H1 (cell line): ENCODE measurements at regions not wholly inside any gene's neighbourhood (a gene's known extent, or its start where the extent isn't known, plus 50 kb on each side); places are given as distances from the start of the nearest gene placed in this dataset.

Source experiments
- CTCF ChIA-PET: fragments of 300-600 bp; sonication (Branson Sonifier 250); formaldehyde crosslinking; loops from one replicate; lab custom pipeline; 2021; ENCODE audit not compliant: partially characterized antibody; lab: Charles Lee
- POLR2A ChIA-PET: fragments of 300-600 bp; sonication (Branson Sonifier 250); formaldehyde crosslinking; loops from one replicate; lab custom pipeline; 2021; ENCODE audit warnings: inconsistent platforms; ENCODE audit not compliant: partially characterized antibody; lab: Charles Lee
- DNase-seq, 2 experiments: peaks; one replicate each; pipeline versions ENCODE4 v3.0.0 to v3.0.0-alpha.2; 2010 to 2022; ENCODE audit warnings: low spot score in 2 of 2, low read depth in 1 of 2, mixed read lengths in 1 of 2
- FAIRE-seq: peaks from 2 replicates; lab custom pipeline; 2011; peaks lifted over from hg19 to GRCh38; lab: Jason Lieb, UNC
- H2AFZ ChIP-seq: 2 replicates; pipeline ENCODE4 v1.8.1; 2012; ENCODE audit warnings: low read length, inconsistent platforms
- H2AK5ac ChIP-seq: 2 replicates; pipeline ENCODE4 v1.6.1; 2013; ENCODE audit warnings: low read depth, low read length
- H2BK120ac ChIP-seq: replicated peaks from 2 replicates; pipeline ENCODE3; 2013; ENCODE audit warnings: low read depth, low read length, inconsistent platforms
- H2BK12ac ChIP-seq: 2 replicates; pipeline ENCODE4 v1.6.1; 2013; ENCODE audit warnings: low read depth, low read length
- H2BK15ac ChIP-seq: 2 replicates; pipeline ENCODE4 v1.6.1; 2013; ENCODE audit warnings: low read length
- H2BK20ac ChIP-seq: 2 replicates; pipeline ENCODE4 v1.6.1; 2013; ENCODE audit warnings: low read length
- H2BK5ac ChIP-seq: 2 replicates; pipeline ENCODE4 v1.6.1; 2013; ENCODE audit warnings: low read depth, low read length
- H3K14ac ChIP-seq: 2 replicates; pipeline ENCODE4 v1.6.1; 2013; ENCODE audit warnings: inconsistent platforms; ENCODE audit not compliant: insufficient read length
- H3K18ac ChIP-seq: 2 replicates; pipeline ENCODE4 v1.6.1; 2013; ENCODE audit warnings: low read length; ENCODE audit errors: extremely low read depth
- H3K23ac ChIP-seq: 2 replicates; pipeline ENCODE4 v1.6.1; 2013; ENCODE audit warnings: inconsistent platforms; ENCODE audit not compliant: insufficient read length
- H3K23me2 ChIP-seq: 2 replicates; pipeline ENCODE4 v1.6.1; 2013; ENCODE audit warnings: low read depth, low read length
- H3K27ac ChIP-seq: 2 replicates; pipeline ENCODE4 v1.6.1; 2011; ENCODE audit warnings: low read depth, low read length, inconsistent platforms
- H3K27me3 ChIP-seq, 4 experiments: replicated peaks in 1 of 4; 1 replicate in 1 of 4; 2 replicates in 3 of 4; pipeline versions ENCODE4 v1.6.1 to v1.8.1; 2011 to 2013; ENCODE audit warnings: low read length in 3 of 4, mild to moderate bottlenecking in 3 of 4, inconsistent platforms in 2 of 4, mixed read lengths in 2 of 4, moderate library complexity in 1 of 4; ENCODE audit not compliant: control insufficient read depth in 3 of 4, insufficient read depth in 3 of 4; ENCODE audit errors: extremely low read depth in 1 of 4
- H3K36me3 ChIP-seq, 4 experiments: 2 replicates each; pipeline versions ENCODE4 v1.6.1 to v1.8.1; 2011 to 2013; ENCODE audit warnings: mild to moderate bottlenecking in 4 of 4, low read length in 3 of 4, moderate library complexity in 2 of 4, control low read depth in 1 of 4, inconsistent platforms in 1 of 4; ENCODE audit not compliant: insufficient read depth in 4 of 4, control insufficient read depth in 2 of 4
- H3K4ac ChIP-seq: replicated peaks from 2 replicates; pipeline ENCODE3; 2013; ENCODE audit warnings: low read length, low read depth, mixed read lengths, inconsistent platforms; ENCODE audit not compliant: insufficient read length
- H3K4me1 ChIP-seq, 4 experiments: replicated peaks in 1 of 4; 1 replicate in 1 of 4; 2 replicates in 3 of 4; pipeline versions ENCODE4 v1.6.1 to v1.8.1; 2011 to 2013; ENCODE audit warnings: low read length in 3 of 4, inconsistent platforms in 2 of 4, mixed read lengths in 1 of 4; ENCODE audit not compliant: insufficient read depth in 4 of 4, control insufficient read depth in 3 of 4
- H3K4me2 ChIP-seq, 2 experiments: 2 replicates each; pipeline versions ENCODE4 v1.6.1 to v1.8.1; 2011 to 2013; ENCODE audit warnings: low read depth in 2 of 2, low read length in 2 of 2, control low read depth in 1 of 2, inconsistent platforms in 1 of 2, mild to moderate bottlenecking in 1 of 2; ENCODE audit not compliant: insufficient read depth in 1 of 2
- H3K4me3 ChIP-seq, 4 experiments: fragments of 200-600, 300-600 bp in 1 of 4; sonication (generic), shearing (Covaris generic), sonication (Bioruptor Twin) in 1 of 4; 2 replicates each; pipeline versions ENCODE4 v1.5.1 to v1.8.1; 2011 to 2016; ENCODE audit warnings: low read length in 4 of 4, low read depth in 3 of 4, control low read depth in 2 of 4, inconsistent platforms in 2 of 4, mild to moderate bottlenecking in 2 of 4, mixed read lengths in 1 of 4, moderate library complexity in 1 of 4; ENCODE audit not compliant: insufficient read depth in 2 of 4; ENCODE audit errors: extremely low read depth in 1 of 4
- H3K56ac ChIP-seq: replicated peaks from 2 replicates; pipeline ENCODE3; 2013; ENCODE audit warnings: low read depth, mild to moderate bottlenecking, mixed read lengths, low read length, inconsistent platforms; ENCODE audit not compliant: insufficient read length
- H3K79me1 ChIP-seq: 2 replicates; pipeline ENCODE4 v1.6.1; 2013; ENCODE audit warnings: low read depth, low read length, control low read depth
- H3K79me2 ChIP-seq, 2 experiments: 2 replicates each; pipeline versions ENCODE4 v1.6.1 to v1.8.1; 2012 to 2013; ENCODE audit warnings: low read length in 2 of 2, mild to moderate bottlenecking in 2 of 2, inconsistent platforms in 1 of 2; ENCODE audit not compliant: insufficient read depth in 2 of 2, control insufficient read depth in 1 of 2
- H3K9ac ChIP-seq, 4 experiments: replicated peaks in 1 of 4; 1 replicate in 1 of 4; 2 replicates in 3 of 4; pipeline versions ENCODE4 v1.6.1 to v1.8.1; 2011 to 2013; ENCODE audit warnings: low read depth in 3 of 4, low read length in 3 of 4, control low read depth in 2 of 4, mild to moderate bottlenecking in 2 of 4, moderate library complexity in 2 of 4, inconsistent platforms in 1 of 4; ENCODE audit errors: extremely low read depth in 1 of 4
- H3K9me3 ChIP-seq, 2 experiments: 2 replicates each; pipeline versions ENCODE4 v1.6.1 to v1.8.1; 2012 to 2013; ENCODE audit warnings: mild to moderate bottlenecking in 2 of 2, moderate library complexity in 2 of 2, control low read depth in 1 of 2, inconsistent platforms in 1 of 2, low read depth in 1 of 2, low read length in 1 of 2, mixed read lengths in 1 of 2; ENCODE audit not compliant: insufficient read depth in 2 of 2
- H4K20me1 ChIP-seq, 2 experiments: replicated peaks in 1 of 2; 2 replicates each; pipeline versions ENCODE3 to v1.8.1; 2011 to 2013; ENCODE audit warnings: inconsistent platforms in 2 of 2, low read length in 2 of 2, mild to moderate bottlenecking in 1 of 2; ENCODE audit not compliant: insufficient read depth in 2 of 2, control insufficient read depth in 1 of 2
- H4K5ac ChIP-seq: 2 replicates; pipeline ENCODE4 v1.6.1; 2013; ENCODE audit warnings: low read length, low read depth, mixed read lengths, inconsistent platforms; ENCODE audit not compliant: insufficient read length
- H4K8ac ChIP-seq: 2 replicates; pipeline ENCODE4 v1.8.0; 2013; ENCODE audit warnings: mild to moderate bottlenecking, moderate library complexity, low read length, inconsistent platforms; ENCODE audit not compliant: insufficient read depth; ENCODE audit errors: extremely low read depth
- H4K91ac ChIP-seq: replicated peaks from 2 replicates; pipeline ENCODE3; 2013; ENCODE audit warnings: low read length, mixed read lengths, inconsistent platforms; ENCODE audit not compliant: insufficient read length
- BACH1 ChIP-seq: IDR thresholded peaks from 2 replicates; pipeline ENCODE4 v1.6.1; 2012; ENCODE audit warnings: low read length, improper control_type of control experiment
- CTBP2 ChIP-seq: IDR thresholded peaks from 2 replicates; pipeline ENCODE4 v1.7.0; 2011; ENCODE audit warnings: borderline replicate concordance, mild to moderate bottlenecking, moderate library complexity, mixed read lengths, low read length; ENCODE audit not compliant: insufficient read depth, insufficient read length
- HDAC2 ChIP-seq, 2 experiments: fragments of 300-600 bp in 1 of 2; sonication (generic) in 1 of 2; IDR thresholded peaks; 2 replicates each; pipeline ENCODE4 v1.6.1; 2011 to 2012; ENCODE audit warnings: low read depth in 2 of 2, low read length in 2 of 2, mild to moderate bottlenecking in 2 of 2, moderate library complexity in 2 of 2, borderline replicate concordance in 1 of 2, inconsistent platforms in 1 of 2
- HDAC6 ChIP-seq: IDR thresholded peaks from one replicate; pipeline ENCODE4 v1.7.1; 2012; ENCODE audit warnings: low read depth, mild to moderate bottlenecking, inconsistent platforms, low read length, moderate library complexity
- JUN ChIP-seq: IDR thresholded peaks from 2 replicates; pipeline ENCODE4 v1.6.1; 2011; ENCODE audit warnings: low read depth, mild to moderate bottlenecking, improper control_type of control experiment, low read length
- KDM1A ChIP-seq: fragments of 200-600, 300-600 bp; sonication (generic); IDR thresholded peaks from 2 replicates; pipeline ENCODE4 v1.7.1; 2016; ENCODE audit warnings: mild to moderate bottlenecking, low read length, borderline replicate concordance
- MAFK ChIP-seq: IDR thresholded peaks from 2 replicates; pipeline ENCODE4 v1.6.1; 2012; ENCODE audit warnings: low read depth, mild to moderate bottlenecking, improper control_type of control experiment, low read length
- NRF1 ChIP-seq: IDR thresholded peaks from 2 replicates; pipeline ENCODE4 v1.6.1; 2011; ENCODE audit warnings: mild to moderate bottlenecking, low read depth, low read length, improper control_type of control experiment
- PHF8 ChIP-seq: fragments of 200-600 bp; sonication (generic); conservative IDR thresholded peaks from 2 replicates; pipeline ENCODE4 v1.7.1; 2012; ENCODE audit warnings: low read depth, mild to moderate bottlenecking, inconsistent platforms, low read length, moderate library complexity
- POLR2A ChIP-seq, 2 experiments: IDR thresholded peaks; 1 replicate in 1 of 2; 2 replicates in 1 of 2; pipeline ENCODE4 v1.6.1; 2011; ENCODE audit warnings: low read depth in 2 of 2, low read length in 2 of 2, mild to moderate bottlenecking in 2 of 2; ENCODE audit errors: control extremely low read depth in 1 of 2
- RAD21 ChIP-seq, 2 experiments: IDR thresholded peaks in 1 of 2; conservative IDR thresholded peaks in 1 of 2; 2 replicates each; pipeline ENCODE4 v1.6.1; 2011; ENCODE audit warnings: low read depth in 2 of 2, low read length in 2 of 2, improper control_type of control experiment in 1 of 2, inconsistent platforms in 1 of 2, mild to moderate bottlenecking in 1 of 2, moderate library complexity in 1 of 2
- SIN3A ChIP-seq, 2 experiments: IDR thresholded peaks in 1 of 2; conservative IDR thresholded peaks in 1 of 2; 2 replicates each; pipeline ENCODE4 v1.6.1; 2011 to 2012; ENCODE audit warnings: low read length in 2 of 2, improper control_type of control experiment in 1 of 2, low read depth in 1 of 2, mild to moderate bottlenecking in 1 of 2
- SP4 ChIP-seq: IDR thresholded peaks from 2 replicates; pipeline ENCODE4 v1.6.1; 2012; ENCODE audit warnings: low read length, inconsistent platforms
- SUZ12 ChIP-seq: fragments of 200-600 bp; sonication (generic); IDR thresholded peaks from 2 replicates; pipeline ENCODE4 v1.6.1; 2012; ENCODE audit warnings: mild to moderate bottlenecking, inconsistent platforms, low read length, moderate library complexity, mixed read lengths
- TEAD4 ChIP-seq: IDR thresholded peaks from 2 replicates; pipeline ENCODE4 v1.6.1; 2012; ENCODE audit warnings: low read depth, low read length, inconsistent platforms, mixed read lengths
- WGBS, 2 experiments: shearing (Covaris generic) in 1 of 2; methylation state at CpG; one replicate each; pipeline versions ENCODE4 v1.1.6 to v1.1.7; 2013 to 2015; ENCODE audit warnings: low lambda C conversion rate in 2 of 2, mixed read lengths in 2 of 2, inconsistent platforms in 1 of 2, low coverage in 1 of 2, missing lambda C conversion rate in 1 of 2; ENCODE audit not compliant: insufficient replicate concordance in 2 of 2, insufficient coverage in 1 of 2, insufficient read length in 1 of 2; ENCODE audit errors: extremely low coverage in 1 of 2, missing lambda C conversion rate in 1 of 2; 5-methylcytosine and 5-hydroxymethylcytosine counted together

DNA sequence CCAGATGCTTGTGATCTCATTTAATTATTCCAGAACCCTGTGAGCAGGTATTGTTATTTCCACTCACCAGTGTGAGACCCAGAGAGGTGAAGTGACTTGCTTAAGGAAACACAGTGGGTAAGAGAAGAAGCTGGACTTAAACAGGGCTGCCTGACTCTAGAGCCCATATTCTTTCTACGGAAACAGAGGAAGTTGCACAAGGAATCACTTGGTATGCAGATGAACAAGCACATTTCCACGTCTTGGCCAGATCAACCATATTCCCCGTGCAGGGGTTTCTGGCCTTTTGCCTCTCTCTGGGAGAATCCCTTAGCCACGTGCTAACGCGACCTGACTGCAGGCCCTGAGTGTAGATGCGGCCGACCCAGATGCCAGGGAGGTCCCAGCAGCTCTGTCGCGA is 195.5 kb upstream of the ATP6AP2 start:
- H3K23me2 ChIP-seq: no peaks in the 10 kb centered on the region
- H3K14ac ChIP-seq: no peak overlapping the region
- H2AK5ac ChIP-seq: no peak overlapping the region
- ChIA-PET CTCF (no interaction called here), POLR2A (no interaction called here)
- no peak overlapping the region for H3K27ac ChIP-seq
- H3K79me1 ChIP-seq: no peaks in the 10 kb centered on the region
- no peak overlapping the region for H2BK12ac ChIP-seq
- H4K8ac ChIP-seq: no peak overlapping the region
- no peak overlapping the region for H4K91ac ChIP-seq
- no peaks in the 10 kb centered on the region for H3K79me2 ChIP-seq
- no peak overlapping the region for H3K56ac ChIP-seq
- H3K27me3 ChIP-seq: no peaks in the 10 kb centered on the region
- no peak overlapping the region for H2BK15ac ChIP-seq
- no peak overlapping the region for H2BK20ac ChIP-seq
- H3K4me2 ChIP-seq: no peak overlapping the region
- no peak overlapping the region for H3K4ac ChIP-seq
- WGBS, 2 experiments: 90% methylated on average over 10 of the region's 10 CpGs; no CpG with 5 or more reads in 1 of the 2 experiments
- H2BK120ac ChIP-seq: no peak overlapping the region
- peaks cover 0 to 7% (median 1%) of the 10 kb centered on the region in 4 experiments; a peak in 3 of 7 replicates for H3K4me1 ChIP-seq
- no peak overlapping the region for H2AFZ ChIP-seq
- no peaks in the 10 kb centered on the region for H4K20me1 ChIP-seq
- no peak overlapping the region for H3K18ac ChIP-seq
- no peaks in the 10 kb centered on the region for H3K36me3 ChIP-seq
- DNase-seq (no peak), FAIRE-seq (no peak)
- no peak overlapping the region for H3K4me3 ChIP-seq
- no peak overlapping the region for H3K9ac ChIP-seq
- H3K9me3 ChIP-seq: no peaks in the 10 kb centered on the region
- H2BK5ac ChIP-seq: no peak overlapping the region
- no peak overlapping the region for H3K23ac ChIP-seq
- H4K5ac ChIP-seq: no peak overlapping the region
- TF ChIP-seq MAFK (no peak), SP4 (no peak), POLR2A (IDR thresholded peaks at IDR 0.05; ENCODE audit: control extremely low read depth in 1 of 2, low read depth in 2 of 2, low read length in 2 of 2) (no peak), RAD21 (IDR thresholded peaks at IDR 0.05 in 1 of 2, conservative IDR thresholded peaks at IDR 0.05 in 1 of 2; ENCODE audit: low read depth in 2 of 2, low read length in 2 of 2) (no peak), SIN3A (conservative IDR thresholded peaks at IDR 0.05 in 1 of 2, IDR thresholded peaks at IDR 0.05 in 1 of 2; ENCODE audit: low read depth in 1 of 2, low read length in 2 of 2) (no peak), BACH1 (no peak), CTBP2 (no peak), SUZ12 (no peak), TEAD4 (no peak), HDAC2 (IDR thresholded peaks at IDR 0.05; ENCODE audit: borderline replicate concordance in 1 of 2, low read depth in 2 of 2, low read length in 2 of 2) (no peak), JUN (no peak), PHF8 (no peak), KDM1A (no peak), NRF1 (no peak), HDAC6 (no peak)
